HuH-7 (cell line): ENCODE measurements at regions not wholly inside any gene's neighbourhood (a gene's known extent, or its start where the extent isn't known, plus 50 kb on each side); places are given as distances from the start of the nearest gene placed in this dataset.
"Not testable (repeated sequence)": the region's sequence is repeated elsewhere in the genome, so short reads cannot be mapped to it uniquely, and the experiment has no call there.

ENCODE experiments used
- DNase-seq: peaks from one replicate; pipeline ENCODE4 v3.0.0; 2011; ENCODE audit warnings: low spot score

- no peak for DNase-seq
Observed at GRCh38 chr3:23100106-23100505, 103.0 kb upstream of the UBE2E2 start.

GRCh38 chr3:23103764-23104163 lies 99.4 kb upstream of the UBE2E2 start:
- DNase-seq, result no peak

GRCh38 chr3:23105048-23105447 lies 98.1 kb upstream of the UBE2E2 start:
- DNase-seq, result no peak

- DNase-seq, result no peak
Observed at GRCh38 chr3:23106666-23107065, 96.5 kb upstream of the UBE2E2 start.

- DNase-seq, result no peak
Observed at GRCh38 chr3:23107221-23107620, 95.9 kb upstream of the UBE2E2 start.

GRCh38 chr3:23108451-23109057 lies 94.6 kb upstream of the UBE2E2 start:
- no peak for DNase-seq

DNA sequence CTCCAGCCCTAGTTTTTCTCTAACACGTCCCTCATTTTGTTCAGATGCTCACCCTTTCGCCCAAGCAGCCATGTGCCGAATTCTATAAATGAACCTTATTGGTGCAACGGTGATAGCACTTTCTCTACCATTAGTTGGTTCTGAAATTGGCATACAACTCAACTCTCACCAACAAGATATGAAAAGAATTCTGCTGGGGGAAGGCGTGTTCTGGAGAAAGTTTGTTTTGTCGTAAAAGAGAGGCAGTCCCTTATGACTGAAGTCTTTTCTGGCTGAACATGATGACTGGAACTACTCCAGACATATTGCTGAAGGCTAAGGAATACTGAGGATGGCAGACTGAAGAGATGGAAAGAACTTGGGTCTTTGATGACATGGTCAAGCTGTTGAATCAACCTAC lies 91.8 kb upstream of the UBE2E2 start:
- DNase-seq, result no peak

GRCh38 chr3:23111797-23112196 lies 91.3 kb upstream of the UBE2E2 start:
- no peak for DNase-seq

GRCh38 chr3:23112491-23112890 lies 90.6 kb upstream of the UBE2E2 start:
- no peak for DNase-seq

- DNase-seq, result no peak
Observed at GRCh38 chr3:23113455-23114171, 89.5 kb upstream of the UBE2E2 start.

DNA sequence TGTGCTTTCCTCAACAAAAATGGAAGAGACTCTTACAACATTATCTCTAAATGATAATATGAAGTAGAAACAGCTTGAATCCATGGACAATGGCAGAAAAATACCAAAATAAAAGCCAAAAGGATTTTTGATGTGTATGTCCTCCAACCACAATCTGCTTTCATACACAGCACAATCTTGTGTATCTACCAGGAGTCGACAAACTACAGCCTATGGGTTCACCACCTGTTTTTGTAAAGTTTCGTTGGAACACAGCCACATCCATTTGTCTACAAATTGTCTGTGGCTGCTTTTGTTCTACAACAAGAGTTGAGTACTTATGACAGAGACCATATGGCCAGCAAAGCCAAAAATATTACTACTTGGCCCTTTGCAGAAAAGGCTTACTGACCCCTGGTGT lies 88.7 kb upstream of the UBE2E2 start:
- no peak for DNase-seq

GRCh38 chr3:23115171-23115877 lies 87.8 kb upstream of the UBE2E2 start:
- no peak for DNase-seq

DNA sequence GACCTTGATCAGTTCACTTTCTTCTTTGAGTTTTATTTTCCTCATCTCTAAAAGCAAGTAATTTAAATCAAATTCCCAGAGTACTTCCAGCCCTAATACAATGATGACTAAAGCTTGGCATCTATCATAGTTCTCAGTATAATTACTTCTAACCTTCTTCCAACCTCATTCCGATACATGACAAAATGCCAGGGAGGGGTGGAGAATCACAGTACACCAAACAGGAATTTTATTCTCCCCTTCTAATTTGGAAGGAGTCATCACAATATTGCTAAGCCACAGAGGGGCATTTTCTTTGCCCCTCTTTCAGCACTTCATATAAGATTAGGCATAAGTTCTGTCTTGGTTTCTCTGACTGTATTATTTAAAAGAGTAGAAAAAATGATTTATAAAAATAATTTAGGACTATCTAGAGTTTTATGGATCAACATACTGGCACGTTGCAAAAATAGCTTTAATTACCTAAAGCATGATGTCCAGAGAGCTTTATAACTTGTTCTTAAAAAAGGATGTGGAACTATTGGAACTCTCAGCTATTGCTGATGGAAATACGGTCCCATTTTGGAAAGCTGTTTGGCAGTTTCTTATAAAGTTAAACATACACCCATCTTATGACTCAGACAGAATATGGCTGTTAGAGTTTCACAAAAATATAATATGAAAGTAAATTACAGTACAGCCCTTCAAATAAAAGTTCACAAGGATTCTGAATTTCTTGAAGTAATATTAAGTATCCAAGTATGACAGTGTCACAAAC lies 86.9 kb upstream of the UBE2E2 start:
- no peak for DNase-seq

- no peak for DNase-seq
Observed at GRCh38 chr3:23117856-23118255, 85.3 kb upstream of the UBE2E2 start.

- no peak for DNase-seq
Observed at GRCh38 chr3:23127196-23127595, 75.9 kb upstream of the UBE2E2 start.

GRCh38 chr3:23128655-23129054 lies 74.5 kb upstream of the UBE2E2 start:
- DNase-seq, result no peak

DNA sequence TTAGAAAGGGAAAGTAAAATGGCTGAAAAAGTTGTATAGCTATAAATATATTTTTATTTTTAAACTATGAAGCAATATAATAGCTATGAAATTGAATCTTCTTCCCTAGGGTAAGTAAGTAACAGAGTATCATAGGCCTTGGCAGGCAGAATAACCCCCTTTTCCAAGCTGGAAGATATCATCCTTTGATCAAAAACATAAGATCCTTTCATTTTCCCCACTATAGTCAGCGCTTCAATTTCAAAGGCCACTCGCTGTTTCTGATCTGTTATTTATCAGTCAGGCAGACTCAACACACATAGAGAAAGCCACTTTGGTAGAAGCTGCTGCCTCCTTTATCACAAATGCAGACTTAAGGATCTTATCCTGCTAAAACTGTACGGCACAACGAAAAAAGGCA lies 74.0 kb upstream of the UBE2E2 start:
- DNase-seq, result no peak

DNA sequence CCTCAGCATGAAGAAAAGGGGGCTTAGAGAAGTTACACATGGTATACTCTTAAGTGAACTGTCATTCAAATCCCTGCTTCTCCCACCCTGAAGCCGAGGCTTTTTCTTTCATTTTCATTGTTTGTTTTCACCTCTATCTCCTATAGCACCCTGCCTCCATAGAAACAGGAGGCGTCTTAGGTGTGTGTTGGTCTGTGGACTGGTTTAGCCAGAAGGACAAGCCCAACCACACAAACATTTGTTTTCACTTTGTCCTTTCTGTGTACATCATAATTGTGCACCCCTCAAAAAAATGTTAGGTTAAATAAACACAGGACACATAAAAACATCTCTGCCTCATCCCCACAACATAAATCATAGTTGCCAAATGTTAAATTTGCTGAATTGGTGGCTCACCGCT lies 73.3 kb upstream of the UBE2E2 start:
- DNase-seq, result no peak

GRCh38 chr3:23130406-23130805 lies 72.7 kb upstream of the UBE2E2 start:
- no peak for DNase-seq

GRCh38 chr3:23135026-23135785 lies 67.9 kb upstream of the UBE2E2 start:
- no peak for DNase-seq

DNA sequence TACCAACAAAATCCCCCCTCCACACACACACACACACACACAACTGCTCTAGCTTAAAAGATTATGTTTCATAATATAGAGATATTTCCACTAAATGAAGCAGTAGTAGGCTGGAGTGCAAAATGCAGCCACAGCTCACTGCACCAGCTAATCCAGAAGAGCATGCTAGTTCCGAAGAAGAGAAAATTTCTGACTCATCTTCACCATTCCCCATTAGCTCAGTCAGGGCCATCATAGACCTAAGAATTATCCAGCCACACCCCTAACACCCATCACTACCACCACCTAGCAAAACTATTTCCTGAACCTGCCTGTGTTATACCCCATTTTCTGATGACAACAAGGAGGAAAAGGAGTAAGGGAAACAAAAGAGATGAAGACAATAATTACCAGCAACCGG lies 67.1 kb upstream of the UBE2E2 start:
- DNase-seq, result no peak

DNA sequence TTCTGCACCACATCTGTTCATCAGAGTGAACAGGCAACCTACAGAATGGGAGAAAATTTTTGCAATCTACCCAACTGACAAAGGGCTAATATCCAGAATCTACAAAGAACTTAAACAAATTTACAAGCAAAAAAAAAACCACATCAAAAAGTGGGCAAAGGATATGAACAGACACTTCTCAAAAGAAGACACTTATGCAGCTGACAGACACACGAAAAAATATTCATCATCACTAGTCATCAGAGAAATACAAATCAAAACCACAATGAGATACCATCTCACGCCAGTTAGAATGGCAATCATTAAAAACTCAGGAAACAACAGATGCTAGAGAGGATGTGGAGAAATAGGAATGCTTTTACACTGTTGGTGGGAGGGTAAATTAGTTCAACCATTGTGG lies 59.1 kb upstream of the UBE2E2 start:
- not testable (repeated sequence) for DNase-seq
